Stimulated activated naive CD8-positive, alpha-beta T cell treated with anti-CD3 and anti-CD28 coated beads, Interleukin-15, Interleukin-2, amounts not matched to agents 100 U/mL and 50 U/mL, for 24 hours (primary cell): ENCODE measurements at regions not wholly inside any gene's neighbourhood (a gene's known extent, or its start where the extent isn't known, plus 50 kb on each side); places are given as distances from the start of the nearest gene placed in this dataset.
"Not testable (repeated sequence)": the region's sequence is repeated elsewhere in the genome, so short reads cannot be mapped to it uniquely, and the experiment has no call there.

Experiments
- ATAC-seq: fragments of 150-1000 bp; cut with Tn5 transposase; one replicate; pipeline ENCODE4 v1.10.0; 2021
- DNase-seq: peaks from one replicate; pipeline ENCODE4 v3.0.0; 2021

DNA sequence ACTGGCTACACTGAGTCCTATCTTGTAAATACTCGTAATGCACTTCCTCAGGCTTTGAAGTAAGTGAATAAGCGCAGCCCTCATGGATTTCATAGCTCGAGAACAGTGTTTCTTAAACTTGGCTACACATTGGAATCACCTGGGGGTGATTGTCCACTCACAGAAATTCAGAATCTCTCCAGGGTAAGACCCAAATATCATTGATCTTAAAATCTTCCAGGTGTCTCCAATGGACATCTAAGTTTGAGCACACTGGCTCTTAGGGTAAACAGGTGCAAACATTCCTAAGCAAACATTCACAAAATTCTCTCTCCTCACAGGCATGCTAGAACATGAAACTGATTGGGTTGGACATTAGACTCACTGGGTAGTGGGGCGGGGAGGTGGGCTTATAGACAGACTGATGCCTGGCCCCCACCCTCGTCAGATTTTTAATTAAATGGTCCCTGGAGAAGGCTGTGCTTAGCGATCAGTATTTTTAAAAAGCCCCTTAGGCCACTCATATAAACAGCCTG, 279.7 kb upstream of the TBL1XR1 start:
- no peak for DNase-seq
- no peak for ATAC-seq

DNA sequence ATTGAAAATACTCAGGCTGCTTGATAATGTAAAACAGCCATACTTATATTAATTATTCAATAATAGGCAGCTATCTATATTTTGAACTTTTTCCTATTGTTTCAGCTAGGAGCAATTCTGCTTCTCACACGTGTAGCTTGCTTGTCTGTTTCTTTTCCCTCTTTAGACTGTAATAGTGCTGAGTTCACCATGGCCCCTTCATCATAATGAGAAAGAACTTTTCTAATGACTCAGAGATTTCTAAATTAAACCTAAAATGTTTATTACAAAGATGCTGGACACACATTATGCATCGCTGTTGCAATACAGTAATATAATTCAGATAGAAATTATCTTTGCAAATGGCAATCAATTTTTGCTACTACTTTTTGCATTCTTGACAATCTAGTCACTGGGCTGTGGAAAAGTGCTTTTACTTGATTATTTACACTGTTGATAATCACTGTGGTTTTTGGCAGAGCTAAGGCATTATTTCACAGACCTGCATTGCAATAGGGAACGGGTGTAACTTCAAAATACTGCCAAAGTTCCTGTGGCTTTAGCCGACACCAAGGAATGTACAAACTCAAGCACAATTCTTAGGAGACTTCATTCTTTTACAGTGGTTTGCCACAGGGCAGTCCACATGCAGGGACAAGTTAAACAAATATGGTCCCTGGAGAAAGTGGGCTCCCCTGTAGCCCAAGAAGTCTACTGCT, 281.0 kb upstream of the TBL1XR1 start:
- ATAC-seq = no peak
- no peak for DNase-seq

GRCh38 chr3:177479630-177480029, 282.3 kb upstream of the TBL1XR1 start:
- DNase-seq (no peak), ATAC-seq (no peak)

DNA sequence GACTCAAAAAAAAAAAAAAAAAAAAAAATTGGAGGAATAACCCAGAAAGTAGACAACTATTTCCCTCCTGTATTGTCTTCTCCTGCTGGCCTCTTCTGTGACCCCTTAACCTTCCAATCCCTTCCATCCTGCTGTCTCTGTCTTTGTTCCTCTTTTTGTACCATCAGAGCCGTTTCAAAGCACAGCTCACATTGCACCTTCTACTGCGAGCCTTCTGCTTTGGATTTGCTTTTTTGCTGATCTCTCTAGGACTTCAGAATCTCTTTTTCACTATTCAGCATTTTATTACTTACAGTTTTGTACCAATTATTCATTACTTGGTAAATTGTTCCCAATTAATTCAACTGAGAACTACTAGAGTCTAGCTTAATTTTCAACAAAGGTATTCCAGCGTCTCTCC, 284.0 kb upstream of the TBL1XR1 start:
- ATAC-seq = no peak
- DNase-seq = no peak

- no peak for ATAC-seq
- no peak for DNase-seq
Measured at GRCh38 chr3:177482048-177482691, 284.9 kb upstream of the TBL1XR1 start.

- DNase-seq = peak; percentile 5
- peak; percentile 43 for ATAC-seq
Measured at GRCh38 chr3:177483182-177483967, 286.1 kb upstream of the TBL1XR1 start.

- DNase-seq = no peak
Measured at GRCh38 chr3:177484206-177484605, 286.9 kb upstream of the TBL1XR1 start.

GRCh38 chr3:177484926-177485325, 287.6 kb upstream of the TBL1XR1 start:
- no peak for ATAC-seq
- no peak for DNase-seq

More at GRCh38 chr3:177484206-177484605, 286.9 kb upstream of the TBL1XR1 start:
- no peak for ATAC-seq

DNA sequence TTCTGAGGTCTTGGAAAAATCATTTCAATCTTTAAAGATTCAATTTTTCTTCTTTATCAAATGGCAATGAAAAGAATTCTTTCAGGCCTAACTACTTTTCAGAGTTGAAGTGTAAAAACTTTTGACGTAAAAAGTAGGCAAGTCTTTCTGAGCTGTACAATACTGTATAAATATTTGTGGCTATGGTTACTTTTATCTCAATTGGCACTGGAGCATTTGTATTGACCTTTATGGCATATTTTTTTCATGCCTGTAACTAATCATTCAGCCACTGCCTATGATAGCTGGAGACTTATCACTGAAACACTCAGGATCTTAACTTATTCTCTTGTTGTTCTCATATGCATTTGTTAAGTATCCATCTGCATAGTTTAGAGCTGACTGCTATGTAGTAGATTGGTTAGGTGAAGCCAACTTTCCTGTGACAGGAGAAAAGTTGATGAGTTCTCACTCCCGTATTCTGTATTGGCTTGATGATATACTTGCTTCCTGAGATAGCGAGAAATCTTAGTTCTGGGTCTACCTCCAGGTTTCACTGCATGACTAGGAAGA, 290.4 kb upstream of the TBL1XR1 start:
- no peak for ATAC-seq
- no peak for DNase-seq

GRCh38 chr3:177488740-177489139, 291.5 kb upstream of the TBL1XR1 start:
- DNase-seq = no peak
- no peak for ATAC-seq

DNA sequence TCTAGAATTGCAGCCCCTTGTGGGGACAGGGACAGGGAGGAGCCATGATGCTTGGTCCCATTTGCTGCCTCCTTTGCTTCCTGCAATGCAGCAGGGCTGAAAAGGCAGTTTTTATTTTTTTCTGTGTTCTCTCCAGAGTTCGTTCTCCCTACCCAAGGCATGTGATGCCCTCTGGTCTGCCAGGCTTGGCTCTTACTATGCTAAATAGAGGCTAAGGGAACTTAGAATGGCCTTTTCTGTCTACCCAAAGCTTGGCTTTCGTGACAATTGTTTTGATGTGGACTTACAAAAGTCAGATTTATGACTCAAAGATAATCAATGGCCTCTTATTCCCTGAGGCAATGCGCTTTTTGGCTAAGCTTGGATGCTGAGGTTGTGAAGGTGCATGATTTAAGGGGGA, 293.3 kb upstream of the TBL1XR1 start:
- ATAC-seq (no peak), DNase-seq (no peak)

DNA sequence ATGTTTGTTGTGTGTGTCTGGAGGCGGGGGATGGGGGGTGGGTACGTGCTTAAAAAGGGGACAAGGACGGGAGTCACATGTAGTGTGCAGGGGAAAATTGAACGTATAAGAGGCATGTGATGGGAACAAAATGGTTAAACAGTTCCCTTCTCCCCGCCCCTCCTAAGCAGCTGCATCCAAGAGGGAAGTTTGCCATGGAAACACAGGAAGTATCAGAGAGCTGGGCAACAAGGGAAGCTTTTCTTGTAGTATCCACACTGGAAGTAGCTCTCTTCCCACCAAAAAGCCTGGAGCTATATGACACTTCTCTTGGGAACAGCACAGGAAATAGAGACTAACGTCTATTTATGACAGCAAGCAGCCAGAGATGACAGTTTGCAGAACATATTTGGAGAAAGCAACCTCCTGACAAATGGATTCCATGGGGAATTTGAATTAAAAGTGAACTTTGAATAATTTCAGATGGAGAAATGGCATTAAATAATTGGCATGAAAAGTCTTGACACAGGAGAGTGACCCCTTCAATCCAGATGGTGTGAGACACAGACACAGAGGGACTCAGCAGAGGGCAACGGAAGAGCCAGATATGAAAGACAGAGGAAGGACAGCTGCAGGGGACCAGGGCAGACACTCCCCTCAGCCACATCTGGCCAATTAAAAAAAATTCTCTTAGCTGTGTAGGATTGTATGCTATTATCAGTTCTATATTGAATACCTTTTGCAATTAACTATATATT, 294.2 kb upstream of the TBL1XR1 start:
- DNase-seq (no peak), ATAC-seq (no peak)

DNA sequence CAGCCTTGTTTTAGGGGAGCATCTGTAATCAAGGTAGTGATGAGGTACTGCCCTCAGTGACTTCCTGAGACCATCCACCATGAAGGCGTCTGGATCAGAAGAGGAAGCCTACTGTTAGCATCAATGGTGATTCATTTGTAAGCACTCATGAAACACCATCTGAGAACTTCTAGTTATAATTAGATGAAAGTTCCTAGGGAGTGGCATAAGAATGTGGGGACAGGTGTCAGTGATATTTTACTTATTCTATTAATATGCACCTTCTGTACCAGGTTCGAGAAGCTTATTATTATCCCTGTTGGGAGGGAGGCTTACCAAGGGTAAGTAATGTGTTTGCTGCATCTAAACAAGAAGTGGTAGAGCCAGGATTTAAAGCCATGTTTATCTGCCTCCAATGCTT, 295.8 kb upstream of the TBL1XR1 start:
- DNase-seq (no peak), ATAC-seq (no peak)

- DNase-seq (no peak), ATAC-seq (no peak)
Measured at GRCh38 chr3:177494216-177494615, 296.9 kb upstream of the TBL1XR1 start.

GRCh38 chr3:177495566-177495965, 298.3 kb upstream of the TBL1XR1 start:
- no peak for ATAC-seq

DNA sequence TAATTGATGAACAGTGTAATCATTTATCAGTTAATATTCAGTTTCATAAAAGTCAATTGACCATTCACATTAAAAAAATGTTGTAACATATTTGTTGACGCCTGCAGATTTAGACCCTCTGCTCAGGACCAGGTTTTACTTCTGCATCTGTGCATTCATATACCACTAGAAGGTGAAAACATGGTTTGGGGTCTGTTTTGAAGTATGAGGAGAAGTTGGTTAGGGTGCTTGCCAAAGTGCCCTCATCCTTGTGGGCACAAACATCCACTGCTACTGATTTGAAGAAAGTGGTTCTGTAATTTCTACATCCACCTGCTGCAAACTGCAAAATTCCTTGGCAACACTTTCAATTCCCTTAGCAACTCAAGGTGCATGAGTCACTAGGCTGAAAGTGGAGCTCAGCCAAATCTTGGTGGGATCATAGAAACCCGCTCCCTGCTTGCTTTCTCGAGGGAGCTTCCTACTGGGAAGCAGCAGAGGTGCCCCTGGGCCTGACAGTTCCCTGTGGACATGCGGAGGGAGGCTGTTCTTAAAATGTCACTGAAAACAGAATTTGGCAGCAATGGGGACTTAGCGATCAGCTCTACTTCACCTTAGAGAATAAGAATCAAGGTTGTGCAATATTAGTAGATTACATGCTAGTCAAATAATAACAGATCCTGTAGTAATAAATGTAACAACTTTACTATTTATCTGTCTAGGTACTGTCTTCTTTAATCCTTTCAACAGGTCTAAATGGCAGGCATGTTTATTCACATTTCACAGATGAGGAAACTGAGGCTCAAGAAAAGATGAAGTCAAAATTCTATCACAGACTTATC, 301.0 kb upstream of the TBL1XR1 start:
- ATAC-seq = no peak
- no peak for DNase-seq

More at GRCh38 chr3:177495566-177495965, 298.3 kb upstream of the TBL1XR1 start:
- no peak for DNase-seq

DNA sequence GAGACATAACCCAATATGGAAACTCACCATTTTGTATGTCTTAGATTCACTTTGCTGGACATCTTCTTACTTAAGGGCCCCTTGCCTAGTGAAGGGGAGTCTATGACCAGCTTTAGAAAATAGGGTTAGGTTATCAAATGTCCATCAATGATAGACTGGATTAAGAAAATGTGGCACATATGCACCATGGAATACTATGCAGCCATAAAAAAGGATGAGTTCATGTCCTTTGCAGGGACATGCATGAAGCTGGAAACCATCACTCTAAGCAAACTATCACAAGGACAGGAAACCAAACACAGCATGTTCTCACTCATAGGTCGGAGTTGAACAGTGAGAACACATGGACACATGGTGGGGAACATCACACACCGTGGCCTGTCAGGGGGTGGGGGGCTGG, 301.8 kb upstream of the TBL1XR1 start:
- not testable (repeated sequence) for DNase-seq, ATAC-seq

DNA sequence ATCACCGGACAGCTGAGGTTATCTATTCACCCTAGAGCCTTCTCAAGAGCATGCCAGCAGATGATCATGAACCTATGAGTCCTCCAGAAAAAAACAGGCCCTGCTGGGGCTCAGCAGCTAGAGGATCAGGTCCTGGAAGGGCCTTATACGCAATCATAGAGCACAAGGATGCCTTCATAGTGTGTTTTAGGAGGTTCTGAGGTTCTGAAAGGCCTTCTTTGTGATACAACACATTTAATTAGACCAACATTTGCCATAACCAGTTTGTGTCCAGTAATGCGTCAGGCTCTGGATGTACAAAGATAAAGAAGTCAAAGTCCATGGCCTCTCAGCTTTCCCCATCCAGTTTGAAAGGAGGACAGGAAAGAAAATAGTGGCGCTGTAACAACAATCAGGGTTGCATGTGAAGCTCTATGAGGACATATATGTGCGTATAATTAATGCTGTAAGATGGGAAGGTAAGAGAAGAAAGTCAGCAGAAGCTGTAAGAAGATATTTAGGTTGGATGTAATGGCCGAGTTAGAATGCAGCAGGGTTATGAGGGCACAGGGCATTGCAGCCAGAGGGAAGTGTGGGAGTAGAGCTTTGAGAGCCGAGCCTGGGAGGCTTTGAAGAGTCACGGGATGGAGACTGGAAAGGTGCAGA, 302.6 kb upstream of the TBL1XR1 start:
- no peak for DNase-seq
- ATAC-seq = no peak

DNA sequence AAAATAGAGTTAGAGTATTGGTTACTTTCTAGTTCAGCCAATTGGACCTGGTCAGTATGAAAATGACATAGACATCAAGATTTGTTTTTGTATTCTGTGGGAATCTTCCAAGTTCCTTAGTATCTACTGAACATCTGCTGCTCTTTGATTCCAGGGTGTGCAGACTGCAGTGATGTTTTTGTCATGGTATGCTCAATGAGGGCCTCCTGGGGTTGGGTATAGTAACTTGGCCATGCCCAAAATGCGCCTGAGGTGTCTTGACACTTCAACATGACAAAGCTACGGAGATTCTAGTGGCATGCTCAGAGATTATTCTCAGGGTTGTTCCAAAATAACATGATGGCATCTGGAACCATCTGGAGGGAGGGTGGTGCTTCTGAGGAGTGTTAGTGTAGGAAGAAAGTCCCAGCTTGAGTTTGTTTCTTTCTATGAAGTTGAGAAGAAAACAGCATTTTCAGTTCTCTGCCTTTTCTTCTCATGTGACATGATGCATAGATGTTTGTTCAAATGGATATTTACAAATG, 313.5 kb upstream of the TBL1XR1 start:
- ATAC-seq (no peak), DNase-seq (no peak)
